CD4-positive, alpha-beta T cell (primary cell): ENCODE measurements at regions not wholly inside any gene's neighbourhood (a gene's known extent, or its start where the extent isn't known, plus 50 kb on each side); places are given as distances from the start of the nearest gene placed in this dataset.
"Not testable (repeated sequence)": the region's sequence is repeated elsewhere in the genome, so short reads cannot be mapped to it uniquely, and the experiment has no call there.

Experiments
- ATAC-seq: fragments of 200-7000 bp; cut with Tn5 transposase; one replicate; pipeline ENCODE4 v1.10.0; 2022; ENCODE audit warnings: mild to moderate bottlenecking; ENCODE audit not compliant: poor library complexity
- CTCF ChIA-PET: fragments of 350-600 bp; sonication (Branson Sonifier 250); formaldehyde crosslinking; loops from one replicate; lab custom pipeline; 2021; ENCODE audit warnings: antibody characterized with exemption, inconsistent platforms; lab: Charles Lee
- POLR2A ChIA-PET: fragments of 350-600 bp; sonication (Branson Sonifier 250); formaldehyde crosslinking; loops from one replicate; lab custom pipeline; 2021; ENCODE audit warnings: antibody characterized with exemption, inconsistent platforms; lab: Charles Lee
- DNase-seq, 14 experiments: peaks; one replicate each; pipeline ENCODE4 v3.0.0-alpha.2; 2013 to 2020; ENCODE audit warnings: mixed read lengths in 2 of 14
- H3K27ac ChIP-seq, 2 donors: one replicate each; pipeline versions ENCODE4 v1.5.1 to v1.7.0; 2013; ENCODE audit warnings: low read length in 2 of 2, low read depth in 1 of 2, mild to moderate bottlenecking in 1 of 2
- H3K27me3 ChIP-seq, 2 experiments: 1 replicate in 1 of 2; 2 replicates in 1 of 2; pipeline versions ENCODE4 v1.6.1 to v1.7.0; 2013; ENCODE audit warnings: low read length in 2 of 2, control low read depth in 1 of 2, mild to moderate bottlenecking in 1 of 2, moderate library complexity in 1 of 2; ENCODE audit not compliant: insufficient read depth in 2 of 2, control insufficient read depth in 1 of 2
- H3K36me3 ChIP-seq: one replicate; pipeline ENCODE4 v1.6.1; 2013; ENCODE audit warnings: low read length, control low read depth; ENCODE audit not compliant: insufficient read depth
- H3K4me1 ChIP-seq: one replicate; pipeline ENCODE4 v1.6.1; 2013; ENCODE audit warnings: low read length, control low read depth; ENCODE audit not compliant: insufficient read depth
- H3K4me3 ChIP-seq: one replicate; pipeline ENCODE4 v1.5.1; 2013; ENCODE audit warnings: mild to moderate bottlenecking, low read length, moderate library complexity
- H3K9me3 ChIP-seq, 2 experiments: 1 replicate in 1 of 2; 2 replicates in 1 of 2; pipeline versions ENCODE4 v1.6.1 to v1.7.0; 2013; ENCODE audit warnings: low read length in 2 of 2, mild to moderate bottlenecking in 2 of 2, control low read depth in 1 of 2, moderate library complexity in 1 of 2; ENCODE audit not compliant: control insufficient read depth in 1 of 2, insufficient read depth in 1 of 2
- H3K27ac Mint-ChIP-seq: one replicate; pipeline ENCODE4 v1.8.0; 2020; ENCODE audit warnings: mixed read lengths
- H3K27me3 Mint-ChIP-seq: one replicate; pipeline ENCODE4 v1.8.0; 2021; ENCODE audit warnings: mixed read lengths
- H3K36me3 Mint-ChIP-seq: one replicate; pipeline ENCODE4 v1.8.0; 2021; ENCODE audit warnings: low read depth, mixed read lengths
- H3K4me1 Mint-ChIP-seq: one replicate; pipeline ENCODE4 v1.8.0; 2021; ENCODE audit warnings: low read depth, mixed read lengths
- H3K4me3 Mint-ChIP-seq: one replicate; pipeline ENCODE4 v1.8.0; 2020; ENCODE audit warnings: mild to moderate bottlenecking, mixed read lengths
- H3K9me3 Mint-ChIP-seq: one replicate; pipeline ENCODE4 v1.8.0; 2020; ENCODE audit warnings: mixed read lengths
- intact Hi-C, 2 experiments: fragments of 100-400 bp; cut with DNase I in 1 of 2; cut with micrococcal nuclease in 1 of 2; formaldehyde crosslinking; loops; one replicate each; pipeline versions ENCODE4 v1.15.1 to v1.9.0; 2023 to 2025; cut with DNase I, micrococcal nuclease
- TF ChIP-seq, protein P1 (sequence below): fragments of 200-600 bp; IDR thresholded peaks from one replicate; pipeline ENCODE4 v1.8.0; 2022; ENCODE audit warnings: antibody characterized with exemption, mild to moderate bottlenecking

DNA sequence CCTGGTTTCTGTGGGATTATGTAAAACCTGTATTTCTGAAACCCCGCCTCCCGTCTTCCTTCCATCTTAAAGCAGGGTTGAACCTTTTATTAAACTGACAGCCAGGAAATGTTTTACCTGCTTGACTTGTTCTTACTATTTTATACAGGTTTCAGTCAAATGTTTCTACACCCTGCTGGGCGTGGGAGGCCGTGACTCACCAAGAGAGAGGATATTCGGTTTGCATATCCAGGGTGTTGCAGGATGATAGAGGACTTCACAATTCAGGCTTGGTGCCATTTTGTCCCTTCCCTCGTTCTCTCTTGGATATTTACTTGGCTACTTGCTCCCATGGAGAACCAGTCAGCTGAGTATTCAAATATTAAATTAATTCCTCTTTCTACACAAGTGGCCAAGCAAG, 69.7 kb downstream of the ARF6 start:
- DNase-seq = peak in 1 of 14 experiments; percentile 34
- POLR2A ChIA-PET = interaction anchor here (1.0 kb wide), 2 partner anchors 8 to 15 kb away, joined by 3 read pairs; no protein-coding TSS in a partner anchor
- H3K9me3 ChIP-seq = no peaks in the 10 kb centered on the region
- H3K4me3 Mint-ChIP-seq = no peak overlapping the region
- peaks cover 30% of the 10 kb centered on the region for H3K4me1 Mint-ChIP-seq
- H3K27ac ChIP-seq = no peak overlapping the region
- H3K27ac Mint-ChIP-seq = no peak overlapping the region
- no peaks in the 10 kb centered on the region for H3K27me3 ChIP-seq
- no peaks in the 10 kb centered on the region for H3K9me3 Mint-ChIP-seq
- no peak for ATAC-seq
- intact Hi-C loops = no loop called here
- H3K4me1 ChIP-seq = peaks cover 13% of the 10 kb centered on the region
- no peak overlapping the region for H3K4me3 ChIP-seq
- TF ChIP-seq, protein P1, sequence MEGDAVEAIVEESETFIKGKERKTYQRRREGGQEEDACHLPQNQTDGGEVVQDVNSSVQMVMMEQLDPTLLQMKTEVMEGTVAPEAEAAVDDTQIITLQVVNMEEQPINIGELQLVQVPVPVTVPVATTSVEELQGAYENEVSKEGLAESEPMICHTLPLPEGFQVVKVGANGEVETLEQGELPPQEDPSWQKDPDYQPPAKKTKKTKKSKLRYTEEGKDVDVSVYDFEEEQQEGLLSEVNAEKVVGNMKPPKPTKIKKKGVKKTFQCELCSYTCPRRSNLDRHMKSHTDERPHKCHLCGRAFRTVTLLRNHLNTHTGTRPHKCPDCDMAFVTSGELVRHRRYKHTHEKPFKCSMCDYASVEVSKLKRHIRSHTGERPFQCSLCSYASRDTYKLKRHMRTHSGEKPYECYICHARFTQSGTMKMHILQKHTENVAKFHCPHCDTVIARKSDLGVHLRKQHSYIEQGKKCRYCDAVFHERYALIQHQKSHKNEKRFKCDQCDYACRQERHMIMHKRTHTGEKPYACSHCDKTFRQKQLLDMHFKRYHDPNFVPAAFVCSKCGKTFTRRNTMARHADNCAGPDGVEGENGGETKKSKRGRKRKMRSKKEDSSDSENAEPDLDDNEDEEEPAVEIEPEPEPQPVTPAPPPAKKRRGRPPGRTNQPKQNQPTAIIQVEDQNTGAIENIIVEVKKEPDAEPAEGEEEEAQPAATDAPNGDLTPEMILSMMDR = no peak
- no peaks in the 10 kb centered on the region for H3K36me3 Mint-ChIP-seq
- H3K27me3 Mint-ChIP-seq = no peaks in the 10 kb centered on the region
- CTCF ChIA-PET = no interaction called here
- no peaks in the 10 kb centered on the region for H3K36me3 ChIP-seq

DNA sequence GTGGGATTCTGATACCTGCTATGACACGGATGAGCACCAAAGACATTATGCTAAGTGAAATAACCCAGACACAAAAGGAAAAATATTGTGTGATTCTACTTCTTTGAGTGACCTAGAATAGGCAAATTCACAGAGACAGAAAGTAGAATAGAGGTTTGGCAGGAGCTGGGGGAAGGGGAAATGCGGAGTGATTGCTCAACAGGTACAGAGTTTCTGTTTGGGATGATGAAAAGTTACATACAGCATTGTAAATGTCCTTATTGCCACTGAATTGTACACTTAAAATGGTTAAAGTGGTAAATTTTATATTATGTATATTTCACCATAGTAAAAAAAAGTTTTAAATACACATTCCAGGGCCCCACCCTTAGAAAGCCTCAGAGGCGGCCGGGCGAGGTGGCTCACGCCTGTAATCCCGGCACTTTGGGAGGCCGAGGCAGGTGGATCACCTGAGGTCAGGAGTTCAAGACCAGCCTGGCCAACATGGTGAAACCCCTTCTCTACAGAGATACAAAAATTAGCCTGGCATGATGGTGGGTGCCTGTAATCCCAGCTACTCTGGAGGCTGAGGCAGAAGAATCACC, 72.3 kb downstream of the ARF6 start:
- H3K9me3 Mint-ChIP-seq, H3K36me3 Mint-ChIP-seq, H3K36me3 ChIP-seq, H3K27me3 Mint-ChIP-seq, ATAC-seq, POLR2A ChIA-PET, H3K27ac ChIP-seq, H3K27ac Mint-ChIP-seq, intact Hi-C loops, H3K9me3 ChIP-seq, H3K4me3 ChIP-seq, DNase-seq, H3K27me3 ChIP-seq, H3K4me3 Mint-ChIP-seq, CTCF ChIA-PET: not testable (repeated sequence)
- H3K4me1 Mint-ChIP-seq = peaks cover 35% of the 10 kb centered on the region
- H3K4me1 ChIP-seq = peaks cover 12% of the 10 kb centered on the region

DNA sequence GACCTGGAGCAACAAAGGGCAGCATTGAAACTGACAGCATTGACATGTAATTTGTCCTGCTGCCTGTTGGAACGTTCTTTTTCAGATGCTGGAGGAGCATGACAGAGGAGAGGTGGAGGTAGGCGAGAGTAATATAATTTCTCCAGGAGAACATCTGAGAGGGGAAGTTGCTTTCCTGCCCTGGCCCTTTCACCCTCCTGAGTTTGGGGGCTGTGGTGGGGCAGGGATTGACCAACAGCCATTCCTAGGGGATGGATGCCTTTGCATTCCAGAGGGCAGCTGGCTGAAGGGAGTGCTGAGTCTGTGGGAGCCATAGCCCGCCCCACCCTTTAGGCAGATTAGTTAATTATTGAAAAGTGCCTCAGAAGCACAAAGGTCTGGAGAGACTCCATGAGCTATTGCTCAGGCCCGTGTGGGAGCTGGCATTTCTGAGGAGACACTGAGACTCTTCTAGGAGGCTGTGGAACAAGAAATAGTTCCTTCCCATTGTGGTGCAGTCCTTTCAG, 73.5 kb downstream of the ARF6 start:
- Mint-ChIP-seq H3K4me1 (peaks cover 41% of the 10 kb centered on the region), H3K36me3 (no peaks in the 10 kb centered on the region), H3K9me3 (no peaks in the 10 kb centered on the region), H3K27ac (no peak overlapping the region), H3K27me3 (no peaks in the 10 kb centered on the region), H3K4me3 (no peak overlapping the region)
- ATAC-seq (no peak), DNase-seq (no peak)
- ChIA-PET POLR2A (no interaction called here), CTCF (no interaction called here)
- TF ChIP-seq, protein P1 = no peak
- Histone ChIP-seq H3K27me3 (no peaks in the 10 kb centered on the region), H3K27ac (no peak overlapping the region), H3K36me3 (no peaks in the 10 kb centered on the region), H3K4me1 (peaks cover 18% of the 10 kb centered on the region), H3K4me3 (no peak overlapping the region), H3K9me3 (no peaks in the 10 kb centered on the region)
- intact Hi-C loops = no loop called here
